CMK (cell line): ENCODE measurements at regions not wholly inside any gene's neighbourhood (a gene's known extent, or its start where the extent isn't known, plus 50 kb on each side); places are given as distances from the start of the nearest gene placed in this dataset.

Experiments used
- DNase-seq: peaks from one replicate; pipeline ENCODE4 v3.0.0-alpha.2; 2010; ENCODE audit warnings: low read depth

DNA sequence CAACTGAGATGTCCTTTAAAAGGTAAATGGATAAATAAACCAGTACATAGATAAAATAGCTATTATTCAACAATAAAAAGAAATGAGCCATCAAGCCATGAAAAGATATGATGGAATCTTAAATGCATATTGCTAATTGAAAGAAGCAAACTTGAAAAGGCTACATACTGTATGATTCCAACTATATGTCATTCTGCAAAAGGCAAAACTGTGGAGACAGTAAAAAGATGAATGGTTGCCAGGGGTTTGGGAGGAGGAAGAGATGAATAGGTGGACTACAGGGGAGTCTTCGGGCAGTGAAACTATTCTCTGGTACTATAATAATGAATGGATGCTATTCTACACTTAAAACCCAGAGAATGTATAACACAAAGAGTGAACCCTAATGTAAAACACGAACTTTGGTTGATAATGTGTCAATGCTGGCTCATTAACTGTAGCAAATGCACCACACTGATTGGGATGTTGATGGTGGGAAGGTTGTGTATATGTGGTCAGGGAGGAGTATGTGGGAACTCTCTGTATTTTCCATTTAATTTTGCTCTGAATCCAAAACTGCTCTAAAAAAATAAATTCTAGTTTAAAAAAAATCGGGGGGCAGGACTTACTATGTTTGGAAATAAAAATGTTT lies 73.7 kb upstream of the MYCN start:
- DNase-seq = no peak

DNA sequence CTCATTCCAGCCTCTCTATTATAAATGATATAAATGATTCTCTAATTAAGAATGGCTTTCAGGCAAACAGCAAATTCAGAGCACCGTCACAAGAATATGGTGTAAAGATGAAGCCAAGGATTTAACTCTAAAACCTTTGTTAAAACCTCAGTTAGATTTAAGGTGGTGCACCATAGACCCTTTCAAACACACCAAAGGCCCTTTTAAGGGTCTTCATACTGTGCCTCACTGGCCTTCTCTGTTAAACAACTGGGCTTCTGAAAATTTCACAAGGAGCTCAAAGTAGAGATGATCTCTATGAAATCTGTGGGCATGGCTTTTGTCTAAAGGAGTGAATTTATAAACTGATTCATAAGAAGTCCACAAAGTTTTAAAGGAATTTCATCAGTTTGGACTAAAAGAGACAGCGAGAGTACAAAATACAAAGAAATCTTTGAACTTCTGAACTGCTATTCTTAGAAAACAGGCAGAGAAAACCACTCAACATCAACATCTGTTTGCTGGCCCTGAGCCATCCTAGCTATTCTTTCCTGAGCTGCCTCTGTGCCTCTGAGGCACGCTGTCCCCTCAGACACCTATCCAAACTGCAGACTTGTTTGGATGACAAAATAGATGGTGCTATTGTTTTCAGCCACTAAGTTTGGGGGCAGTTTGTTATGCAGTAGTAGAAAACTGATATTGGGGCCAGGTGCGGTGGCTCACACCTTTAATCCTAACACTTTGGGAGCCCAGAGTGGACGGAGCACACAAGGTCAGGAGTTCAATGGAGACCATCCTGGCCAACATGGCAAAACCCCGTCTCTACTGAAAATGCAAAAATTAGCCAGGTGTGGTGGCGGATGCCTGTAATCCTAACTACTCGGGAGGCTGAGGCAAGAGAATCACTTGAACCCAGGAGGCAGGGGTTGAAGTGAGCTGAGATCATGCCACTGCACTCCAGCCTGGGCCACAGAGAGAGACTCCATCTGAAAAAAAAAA lies 72.9 kb upstream of the MYCN start:
- DNase-seq = no peak

DNA sequence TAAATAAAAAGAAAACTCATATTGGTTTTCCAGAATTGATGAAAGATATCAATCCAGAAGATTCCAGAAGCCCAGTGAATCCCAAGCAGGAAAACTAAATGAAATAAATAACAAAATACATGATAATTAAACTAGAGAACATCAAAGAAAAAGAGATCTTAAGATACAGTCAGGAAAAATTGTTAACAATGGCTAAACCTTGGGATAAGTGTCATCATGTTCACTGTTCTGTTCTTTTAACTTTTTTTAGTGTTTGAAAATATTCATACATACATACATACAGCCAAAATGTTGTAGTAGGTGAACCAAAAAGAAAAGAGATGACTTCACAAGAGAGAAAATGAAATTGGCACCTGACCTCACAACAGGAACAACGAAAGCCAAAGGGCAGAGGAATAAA lies 72.2 kb upstream of the MYCN start:
- DNase-seq = no peak

DNA sequence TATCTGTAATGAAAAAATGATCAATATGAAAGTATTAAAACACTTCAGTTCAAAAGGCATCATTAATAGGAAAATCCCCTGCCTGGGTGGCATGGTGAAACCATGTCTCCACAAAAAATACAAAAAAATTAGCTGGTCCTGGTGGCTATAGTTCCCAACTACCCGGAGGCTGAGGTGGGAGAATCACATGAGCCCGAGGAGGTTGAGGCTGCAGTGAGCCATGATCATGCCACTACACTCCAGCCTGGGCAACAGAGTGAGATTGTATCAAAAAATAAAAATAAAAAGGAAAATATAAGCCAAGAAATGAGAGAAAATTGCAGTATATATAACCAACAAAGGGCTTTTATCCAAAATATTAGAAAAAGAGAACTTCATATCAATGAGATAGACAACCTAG lies 71.6 kb upstream of the MYCN start:
- no peak for DNase-seq

DNA sequence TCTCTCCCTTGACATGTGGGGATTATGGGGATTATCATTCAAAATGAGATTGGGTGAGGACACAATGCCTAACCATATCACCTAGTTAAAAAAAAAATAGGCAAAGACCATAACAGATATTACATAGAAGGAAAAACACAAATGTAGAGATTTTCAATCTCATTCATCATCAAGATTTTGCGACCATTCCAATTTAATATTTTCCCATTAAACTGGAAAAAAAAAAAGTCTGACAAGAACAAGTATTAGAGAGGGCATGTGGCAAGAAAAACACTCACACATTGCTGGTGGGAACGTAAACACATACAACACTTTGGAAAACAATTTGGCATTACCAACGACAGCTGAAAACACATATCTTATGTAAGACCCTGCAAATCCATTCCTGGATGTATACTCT lies 71.0 kb upstream of the MYCN start:
- DNase-seq = no peak

DNA sequence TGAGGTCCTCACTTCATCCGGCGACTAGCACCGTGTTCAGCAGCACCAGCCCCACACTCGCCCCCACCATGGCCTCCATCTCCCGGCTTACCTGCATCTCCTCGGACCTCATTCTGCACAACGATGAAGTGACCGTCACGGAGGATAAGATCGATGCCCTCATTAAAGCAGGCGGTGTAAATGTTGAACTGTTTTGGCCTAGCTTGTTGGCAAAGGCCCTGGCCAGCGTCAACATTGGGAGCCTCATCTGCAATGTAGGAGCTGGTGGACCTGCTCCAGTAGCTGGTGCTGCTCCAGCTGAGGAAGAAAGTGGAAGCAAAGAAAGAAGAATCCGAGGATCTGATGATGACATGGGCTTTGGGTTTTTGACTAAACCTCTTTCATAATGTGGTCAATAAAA lies 70.5 kb upstream of the MYCN start:
- DNase-seq = no peak

DNA sequence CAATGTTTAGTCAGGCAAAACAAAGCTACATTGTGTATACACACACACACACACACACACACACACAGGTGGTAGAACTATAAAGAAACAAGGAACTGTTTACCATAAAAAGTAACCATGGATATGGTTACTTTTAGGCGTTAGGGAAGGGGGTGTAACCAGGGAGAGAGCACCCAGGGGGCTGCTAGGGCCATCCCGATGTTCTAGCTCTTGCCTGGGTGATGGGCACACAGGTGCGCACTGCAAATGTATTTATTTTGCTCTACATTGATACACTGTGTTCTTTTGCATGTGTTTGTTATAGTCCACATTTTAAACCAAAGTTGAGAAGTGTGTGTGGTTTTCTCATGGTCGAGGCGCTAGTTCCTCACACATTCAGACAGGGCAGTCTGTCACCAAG lies 69.8 kb upstream of the MYCN start:
- no peak for DNase-seq

DNA sequence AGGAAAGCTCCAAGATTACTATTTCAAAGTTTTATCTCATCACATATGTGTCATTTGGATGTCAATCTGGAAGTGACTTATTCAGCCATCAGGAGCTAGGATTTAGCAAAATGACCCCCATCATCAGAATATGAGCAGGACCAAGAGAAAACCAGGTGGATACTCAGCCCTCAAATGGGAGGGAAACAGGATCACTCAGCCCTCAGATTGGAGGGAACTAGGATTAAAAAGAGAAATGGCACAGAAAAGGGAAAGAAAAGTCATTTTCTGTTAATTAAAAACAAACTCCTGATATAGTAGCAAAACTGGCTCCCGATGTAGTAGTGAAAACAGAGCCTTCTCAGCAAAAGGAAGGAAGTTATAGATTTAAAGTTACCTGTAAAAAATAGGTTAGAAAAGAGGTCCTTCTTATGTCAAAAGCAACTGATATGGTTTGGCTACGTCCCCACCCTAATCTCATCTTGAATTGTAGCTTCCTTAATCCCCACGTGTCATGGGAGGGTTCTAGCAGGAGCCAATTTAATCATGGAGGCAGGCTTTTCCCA lies 69.0 kb upstream of the MYCN start:
- DNase-seq = no peak

DNA sequence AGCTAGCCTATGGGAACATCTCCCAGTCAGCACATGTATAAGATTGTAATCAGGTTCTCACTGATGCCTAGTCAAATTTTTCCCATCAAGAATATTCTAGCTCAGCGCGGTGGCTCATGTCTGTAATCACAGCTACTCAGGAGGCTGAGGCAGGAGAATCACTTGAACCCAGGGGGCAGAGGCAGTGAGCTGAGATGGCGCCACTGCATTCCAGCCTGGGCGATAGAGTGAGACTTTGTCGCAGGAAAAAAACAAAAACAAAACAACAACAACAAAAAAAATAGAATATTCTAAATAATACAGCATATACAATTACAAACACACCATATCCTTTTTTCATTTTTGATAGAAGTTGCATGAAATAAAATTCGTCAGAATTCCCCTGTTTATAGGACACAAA lies 67.5 kb upstream of the MYCN start:
- no peak for DNase-seq

DNA sequence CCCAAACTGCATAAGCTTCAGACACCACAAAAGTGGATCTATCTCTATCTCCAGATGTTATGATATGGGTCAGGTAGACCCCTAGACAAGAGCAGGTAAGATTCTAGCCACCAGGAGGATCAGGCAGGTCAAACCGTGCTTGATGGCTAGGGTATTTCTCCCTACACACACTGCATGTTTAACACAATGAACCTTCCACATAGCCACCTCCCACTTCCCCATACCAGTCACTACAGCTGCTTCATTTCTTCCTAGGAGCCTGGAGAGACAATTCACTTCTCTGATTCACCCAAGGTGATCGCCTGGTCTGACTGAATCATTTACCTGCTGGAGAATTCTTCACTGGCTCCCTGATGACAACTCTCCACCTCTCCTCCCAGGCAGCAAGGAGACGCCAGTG lies 66.0 kb upstream of the MYCN start:
- DNase-seq = no peak

DNA sequence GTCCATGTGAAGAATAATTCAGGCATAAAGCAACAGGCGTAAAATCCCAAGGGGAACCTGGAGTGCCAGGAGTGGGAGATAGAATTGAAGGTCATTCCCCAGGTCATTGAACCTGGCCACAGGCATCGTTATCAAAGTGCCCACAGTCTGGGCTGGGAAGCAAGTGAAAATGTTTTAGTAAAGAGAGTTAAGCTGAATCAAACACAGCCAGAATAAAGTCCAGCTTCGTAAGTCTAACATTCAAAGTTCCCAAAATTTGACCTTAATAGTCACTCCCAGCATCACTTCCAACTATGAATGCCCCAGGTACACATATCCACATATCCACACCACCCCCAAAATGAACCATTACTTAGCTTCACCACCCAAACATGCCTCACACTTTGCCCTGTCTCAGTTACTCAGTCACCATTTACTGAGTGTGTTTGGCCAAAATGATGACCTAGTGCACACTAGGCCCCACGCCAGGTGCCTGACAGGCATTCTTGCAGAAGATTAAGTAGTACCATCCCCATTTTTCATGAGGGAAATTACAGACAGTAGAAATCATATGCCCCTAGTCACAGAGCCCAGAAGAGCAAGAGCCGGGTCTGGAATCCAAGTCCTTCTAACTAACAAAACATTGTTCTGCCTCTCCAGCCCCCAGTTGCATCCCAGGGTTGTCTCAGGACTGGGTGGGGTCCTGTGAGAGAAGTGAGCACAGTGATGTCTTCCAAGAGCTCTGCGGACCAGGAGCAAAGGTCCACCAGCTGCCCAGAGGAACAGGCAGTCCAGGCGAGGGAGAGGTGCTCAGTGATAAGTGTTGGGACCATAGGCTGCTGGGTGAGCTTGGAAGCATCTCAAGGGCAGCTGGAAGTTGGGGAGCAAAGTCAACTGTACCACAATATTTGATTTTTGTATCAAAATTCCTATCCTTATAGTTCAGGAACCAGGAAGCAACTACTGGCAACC lies 65.2 kb upstream of the MYCN start:
- no peak for DNase-seq

DNA sequence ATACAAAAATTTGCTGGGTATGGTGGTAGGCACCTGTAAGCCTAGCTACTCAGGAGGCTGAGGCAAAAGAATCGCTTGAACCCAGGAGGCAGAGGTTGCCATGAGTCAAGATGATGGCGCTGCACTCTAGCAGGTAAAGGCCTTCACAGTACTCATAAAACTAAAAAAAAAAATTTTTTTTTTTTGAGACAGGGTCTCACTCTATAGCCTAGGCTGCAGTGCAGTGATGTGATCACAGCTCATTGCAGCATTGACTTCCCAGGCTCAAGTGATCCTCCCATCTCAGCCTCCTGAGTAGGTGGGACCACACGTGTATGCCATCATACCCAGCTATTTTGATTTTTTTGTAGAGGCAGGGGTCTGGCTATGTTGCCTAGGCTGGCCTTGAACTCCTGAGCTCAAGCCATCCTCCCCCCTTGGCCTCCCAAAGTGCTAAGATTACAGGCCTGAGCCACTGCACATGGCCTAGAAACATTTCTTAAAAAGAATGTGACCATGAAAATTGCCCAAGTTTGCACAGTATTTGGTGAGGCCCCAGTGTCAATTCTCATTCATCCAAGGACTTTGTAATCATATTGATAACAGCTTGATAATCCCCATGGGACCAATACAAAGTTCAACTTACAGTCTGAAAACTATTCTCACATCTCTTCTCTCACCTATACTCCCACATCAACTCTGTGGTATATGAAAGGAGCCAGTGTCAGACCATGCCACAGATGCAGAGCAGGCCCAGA lies 64.2 kb upstream of the MYCN start:
- no peak for DNase-seq

DNA sequence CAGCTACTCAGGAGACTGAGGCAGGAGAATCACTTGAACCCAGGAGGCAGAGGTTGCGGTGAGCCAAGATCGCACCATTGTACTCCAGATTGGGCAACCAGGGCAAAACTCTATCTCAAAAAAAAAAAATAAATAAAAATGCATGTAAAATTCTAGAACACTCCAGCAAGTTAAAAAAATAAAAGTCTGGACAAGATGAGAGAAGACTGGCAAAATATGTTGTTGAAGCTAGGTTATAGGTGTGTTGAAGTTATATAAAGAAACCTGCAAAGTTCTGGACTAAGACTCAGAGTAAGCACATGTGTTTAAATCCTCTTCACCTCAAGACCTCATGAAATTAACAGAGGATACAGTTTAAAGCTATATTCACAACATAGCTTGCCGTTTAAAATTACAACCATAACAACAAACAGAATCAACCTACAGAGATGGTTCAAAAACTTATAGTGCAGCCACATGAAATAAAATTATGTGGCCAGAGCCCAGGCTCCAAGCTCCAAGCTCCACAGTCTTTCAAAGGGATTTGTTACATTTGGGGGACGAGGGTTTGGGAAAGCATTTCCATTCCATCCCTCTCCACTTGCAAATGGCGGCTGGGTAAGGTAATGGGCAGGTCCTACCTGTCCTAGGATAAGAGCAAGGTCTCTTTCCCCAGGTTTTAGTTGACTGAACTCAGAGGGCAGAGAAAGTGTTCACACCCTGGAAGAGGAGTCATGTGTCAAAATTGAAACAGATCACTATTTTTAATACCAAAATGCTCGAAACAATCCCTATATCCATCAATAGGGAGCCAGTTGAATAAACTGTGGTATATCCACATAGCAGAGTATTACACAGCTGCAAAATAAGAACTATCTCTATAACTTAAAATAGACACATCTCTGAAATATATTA lies 59.9 kb upstream of the MYCN start:
- no peak for DNase-seq

DNA sequence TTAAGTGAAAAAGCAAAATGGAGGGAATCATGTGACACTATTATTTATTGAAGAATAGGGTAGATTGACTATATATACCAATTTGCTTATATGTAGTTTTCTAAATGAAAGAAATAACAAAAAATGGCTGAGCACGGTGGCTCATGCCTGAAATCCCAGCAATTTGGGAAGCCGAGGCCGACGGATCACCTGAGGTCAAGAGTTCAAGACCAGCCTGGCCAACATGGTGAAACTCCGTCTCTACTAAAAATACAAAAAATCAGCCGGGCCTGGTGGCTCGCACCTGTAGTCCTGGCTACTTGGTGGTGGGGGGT lies 59.3 kb upstream of the MYCN start:
- no peak for DNase-seq

DNA sequence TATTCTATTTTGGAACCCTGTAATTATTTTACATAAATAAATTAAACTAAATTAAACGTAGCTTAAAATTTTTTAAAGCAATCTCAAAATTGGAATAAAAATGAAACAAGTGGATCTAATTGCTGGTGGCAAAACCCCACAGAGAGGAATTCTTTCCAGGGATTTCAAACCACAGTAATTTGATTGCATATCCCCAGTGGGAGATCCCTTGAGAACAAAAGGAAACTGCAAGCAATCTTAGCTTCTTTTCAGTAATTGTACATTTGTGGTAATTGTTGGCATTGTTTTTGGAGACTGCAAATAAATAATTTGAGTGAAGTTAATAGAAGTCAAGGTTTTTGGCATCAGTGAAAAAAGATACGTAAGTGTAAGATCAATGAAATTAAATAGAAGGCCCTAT lies 58.7 kb upstream of the MYCN start:
- DNase-seq = no peak

DNA sequence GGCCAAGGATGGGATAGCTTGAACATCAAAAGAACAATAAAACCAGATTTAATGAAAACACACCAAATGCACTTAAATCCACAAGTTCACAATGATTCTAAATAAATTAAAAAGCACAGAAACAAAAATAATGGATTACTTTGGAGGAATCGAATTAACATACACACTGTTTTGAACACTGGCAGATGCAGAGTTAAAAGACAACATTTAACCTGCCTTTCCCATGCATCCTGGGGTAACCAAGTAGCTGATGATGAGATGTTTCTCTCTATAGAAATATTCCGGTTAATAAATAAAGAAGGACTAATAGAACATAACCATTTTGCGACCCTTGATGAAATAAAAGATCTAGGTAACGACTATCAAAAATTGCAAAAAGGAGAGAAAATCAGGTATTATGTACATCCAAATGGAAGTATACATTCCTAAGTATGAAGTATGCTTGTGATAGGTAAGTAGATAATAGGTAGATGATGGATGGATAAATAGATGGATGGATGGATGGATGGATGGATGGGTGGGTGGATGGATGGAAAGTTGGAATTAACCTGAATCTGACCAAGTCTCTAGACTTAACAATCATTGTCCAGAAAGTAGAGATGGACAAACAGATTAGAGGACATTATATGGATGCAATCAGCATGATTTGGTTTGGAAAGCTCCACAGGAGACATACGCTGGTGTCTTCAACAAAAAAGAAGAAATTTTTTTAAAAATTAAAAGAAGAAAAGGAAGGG lies 57.4 kb upstream of the MYCN start:
- no peak for DNase-seq

DNA sequence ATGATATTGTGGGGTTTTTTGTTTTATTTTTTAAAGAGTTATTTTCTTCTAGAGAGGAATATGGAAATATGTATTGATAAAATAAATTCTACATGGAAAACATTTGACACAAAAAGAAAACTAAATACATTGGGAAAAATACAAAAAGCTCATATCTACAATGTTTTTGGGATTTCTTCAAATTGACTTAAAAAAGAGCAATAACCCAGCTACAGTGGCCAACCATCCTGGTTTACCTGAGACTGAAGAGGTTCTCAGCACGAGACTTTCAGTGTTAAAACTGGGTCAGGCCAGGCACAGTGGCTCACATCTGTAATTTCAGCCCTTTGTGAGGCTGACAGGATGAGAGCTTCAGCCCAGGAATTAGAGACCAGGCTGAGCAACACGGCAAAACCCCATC lies 56.7 kb upstream of the MYCN start:
- no peak for DNase-seq

DNA sequence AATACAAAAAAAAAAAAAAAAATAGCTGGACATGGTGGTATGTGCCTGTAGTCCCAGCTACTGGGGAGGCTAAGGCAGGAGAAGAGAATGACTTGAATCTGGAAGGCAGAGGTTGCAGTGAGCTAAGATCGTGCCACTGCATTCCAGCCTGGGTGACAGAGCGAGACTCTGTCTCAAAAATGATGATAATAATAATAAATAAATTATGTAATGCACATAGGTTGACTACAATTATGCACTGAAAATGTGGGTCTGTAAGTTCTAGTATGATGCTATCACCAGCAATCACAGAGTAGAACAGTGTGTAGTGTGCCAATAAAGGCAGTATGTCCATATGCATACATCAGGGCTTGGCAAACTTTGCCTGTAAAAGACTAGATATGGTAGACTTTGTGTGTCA lies 55.6 kb upstream of the MYCN start:
- no peak for DNase-seq

DNA sequence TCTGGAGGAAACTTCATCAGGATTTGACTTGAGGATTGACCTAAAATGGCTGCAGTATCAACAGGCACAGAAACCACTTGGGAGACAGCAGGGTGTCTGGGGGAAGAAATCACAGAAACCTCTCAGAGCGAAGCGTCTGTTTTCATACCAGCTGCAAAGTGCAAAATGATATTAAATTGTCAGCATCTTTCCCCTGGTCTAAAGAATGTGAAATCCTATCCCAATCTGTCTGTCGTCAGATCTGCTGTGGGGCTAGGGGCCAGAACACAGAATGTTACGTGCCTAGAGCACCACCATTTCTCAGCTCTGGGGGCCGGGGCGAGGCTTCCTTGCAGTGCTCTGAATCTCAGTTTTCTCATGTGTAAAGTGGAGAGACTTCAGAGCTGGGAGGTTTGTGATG lies 54.1 kb upstream of the MYCN start:
- DNase-seq = no peak
